GM21576 (cell line): ENCODE measurements at regions not wholly inside any gene's neighbourhood (a gene's known extent, or its start where the extent isn't known, plus 50 kb on each side); places are given as distances from the start of the nearest gene placed in this dataset.

Experiments
- ATAC-seq: cut with Tn5 transposase; IDR thresholded peaks from one replicate; pipeline ENCODE4 v1.9.1; 2021; ENCODE audit warnings: mild to moderate bottlenecking, moderate library complexity; ENCODE audit not compliant: unreplicated experiment

- ATAC-seq = no peak
These were observed 110.6 kb upstream of the ATP1A1 start for GRCh38 chr1:116262207-116262994.

GRCh38 chr1:116262995-116263385, 110.1 kb upstream of the ATP1A1 start:
- no peak for ATAC-seq

- no peak for ATAC-seq
These were observed 106.8 kb upstream of the ATP1A1 start for GRCh38 chr1:116265931-116266863.

DNA sequence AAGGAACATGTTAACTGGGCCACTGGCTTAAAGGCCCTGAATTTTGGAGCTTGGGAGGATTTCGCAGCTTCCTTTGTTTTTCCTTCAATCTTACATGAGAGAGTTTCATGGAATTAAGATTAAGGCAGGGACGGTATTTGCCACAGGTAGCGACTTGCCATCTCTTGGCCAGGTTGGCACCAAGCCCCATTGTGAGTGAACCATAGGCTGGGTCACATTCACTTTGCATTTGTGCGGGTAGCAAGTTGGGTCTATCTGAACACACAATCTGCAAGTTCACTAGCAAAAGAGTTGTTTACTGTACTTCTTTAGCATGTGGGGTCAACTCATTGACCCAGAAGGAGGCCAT, 106.2 kb upstream of the ATP1A1 start:
- ATAC-seq = no peak

DNA sequence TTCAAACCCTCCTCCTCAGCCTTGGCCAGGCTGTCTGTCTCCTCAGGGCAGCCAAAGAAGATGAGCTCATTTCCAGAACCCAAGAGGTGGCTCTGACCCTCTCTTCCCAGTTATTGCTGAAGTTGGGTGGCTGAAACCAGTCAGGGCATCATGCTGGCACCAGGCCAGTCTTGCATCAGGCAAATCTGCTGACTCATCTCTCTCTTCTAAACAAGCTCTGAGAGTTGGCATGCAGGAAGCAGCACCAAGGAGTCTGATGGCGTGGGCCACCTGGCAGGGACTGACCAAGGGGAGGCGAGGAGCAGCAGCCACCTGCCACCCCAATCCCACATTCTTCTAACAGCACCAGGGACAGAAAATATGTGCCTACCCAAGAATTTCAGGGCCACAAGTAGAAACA, 104.8 kb upstream of the ATP1A1 start:
- ATAC-seq = no peak

DNA sequence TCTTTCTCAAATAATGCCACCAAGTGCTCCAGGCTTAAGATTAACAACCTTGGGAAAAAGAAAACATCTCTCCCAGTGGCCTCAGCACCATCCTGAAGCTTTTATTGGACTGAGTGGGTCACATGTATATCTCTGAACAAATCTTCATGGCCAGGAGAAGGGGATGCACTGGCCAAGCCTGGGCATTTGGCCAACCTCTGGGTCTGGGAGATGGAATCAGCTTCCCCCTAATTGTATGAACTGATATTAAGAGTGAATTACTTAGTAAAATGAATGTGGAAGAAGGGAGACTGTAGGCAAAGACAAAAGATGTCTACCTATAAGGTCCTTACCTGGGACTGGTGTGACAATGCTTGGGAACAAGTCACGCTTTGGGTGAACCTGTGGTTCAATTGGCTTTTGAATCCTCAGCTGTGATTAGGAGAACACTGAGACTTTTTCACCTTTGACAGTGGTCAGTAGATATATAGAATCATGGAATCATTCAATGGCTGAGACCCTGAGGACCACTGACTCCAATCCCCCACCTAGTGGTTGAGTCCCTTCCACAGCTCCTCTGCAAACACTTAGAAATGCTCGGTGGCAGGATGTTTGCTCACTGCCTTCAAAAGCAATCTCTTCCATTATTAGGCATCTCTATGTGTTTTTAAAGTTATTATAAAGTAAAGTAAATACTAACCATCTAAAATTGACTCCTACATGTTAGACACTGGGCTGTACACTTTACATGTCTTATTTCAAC, 102.6 kb upstream of the ATP1A1 start:
- ATAC-seq = no peak

DNA sequence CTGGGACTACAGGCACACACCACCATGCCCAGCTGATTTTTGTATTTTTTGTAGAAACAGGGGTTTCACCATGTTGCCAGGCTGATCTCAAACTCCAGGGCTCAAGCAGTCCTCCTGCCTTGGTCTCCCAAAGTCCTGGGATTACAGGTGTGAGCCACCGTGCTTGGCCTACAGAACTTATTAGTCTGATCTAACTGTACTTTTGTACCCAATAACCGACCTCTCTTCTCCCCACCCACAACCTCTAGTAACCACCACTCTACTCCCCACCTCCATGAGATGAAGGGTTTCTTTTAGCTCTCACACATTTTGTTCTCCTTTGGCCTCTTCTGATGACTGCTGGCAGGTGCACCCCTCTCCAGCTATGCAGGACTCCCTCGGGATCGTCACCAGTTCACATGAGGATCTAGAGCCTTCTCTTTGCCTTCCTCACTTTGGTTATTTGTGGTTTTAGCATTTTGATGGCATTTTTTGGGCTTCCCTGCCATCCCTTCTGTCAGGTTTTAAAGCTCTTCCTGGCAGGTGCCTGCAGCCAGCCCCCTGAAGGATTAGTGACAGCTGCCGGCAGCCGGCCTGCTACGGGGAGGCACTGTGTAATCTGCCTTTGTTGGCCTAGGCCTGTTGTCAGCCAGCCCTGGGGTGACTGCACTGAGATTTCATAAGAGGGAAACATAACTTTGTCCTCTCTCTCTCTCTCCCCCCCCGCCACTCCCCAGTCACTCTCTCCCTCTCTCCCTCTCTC, 99.8 kb upstream of the ATP1A1 start:
- ATAC-seq = no peak

DNA sequence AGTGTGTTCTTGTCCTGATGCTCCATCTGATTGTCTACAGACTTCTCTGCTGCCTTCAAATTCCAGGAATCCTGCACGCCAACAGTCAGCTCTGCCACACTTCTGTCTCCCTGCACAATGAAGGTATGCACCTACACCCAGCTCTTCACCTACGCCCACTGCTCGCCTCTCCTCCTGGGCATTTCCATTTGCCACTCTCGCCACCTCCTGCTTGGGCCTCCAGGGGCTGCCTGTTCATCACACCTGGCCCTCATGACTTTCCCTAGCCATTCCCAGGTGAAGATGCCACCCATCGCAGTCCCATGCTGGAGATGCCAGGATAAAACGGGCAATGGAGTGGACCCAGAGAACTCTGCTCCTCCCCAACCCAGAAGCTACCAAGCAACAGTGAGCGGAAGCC, 96.5 kb upstream of the ATP1A1 start:
- no peak for ATAC-seq

DNA sequence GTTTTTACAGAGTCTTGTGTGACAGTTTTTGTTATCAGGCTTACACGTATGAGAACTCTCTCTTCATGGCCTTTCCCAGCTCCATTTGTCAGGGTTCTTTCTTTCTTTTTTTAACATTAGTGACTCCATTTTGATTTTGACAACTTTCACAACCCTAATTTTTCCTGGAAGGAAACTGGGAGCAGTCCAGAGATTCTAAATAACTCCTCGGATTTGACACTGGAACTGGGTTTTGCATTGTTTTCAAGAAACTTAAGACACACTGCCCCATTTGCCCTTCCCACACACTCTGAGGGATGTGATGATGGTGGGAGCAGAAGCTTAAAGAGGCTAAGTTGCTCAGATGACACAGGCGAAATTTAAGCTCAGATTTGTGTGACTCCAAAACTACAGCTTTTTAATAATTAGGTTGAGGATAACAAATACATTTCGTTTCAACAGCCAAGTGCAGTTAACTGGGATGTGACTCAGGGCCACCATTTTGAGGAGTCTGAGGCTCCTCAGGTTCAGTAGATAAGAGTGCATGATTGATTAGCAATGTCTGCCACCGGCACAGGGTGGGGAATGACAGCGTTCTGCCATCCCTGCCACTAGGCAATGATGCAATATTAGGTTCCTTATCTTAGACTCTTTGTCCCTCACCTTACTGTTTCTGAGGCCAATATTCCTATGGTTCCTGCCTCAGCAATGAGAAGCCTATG, 95.1 kb upstream of the ATP1A1 start:
- no peak for ATAC-seq

DNA sequence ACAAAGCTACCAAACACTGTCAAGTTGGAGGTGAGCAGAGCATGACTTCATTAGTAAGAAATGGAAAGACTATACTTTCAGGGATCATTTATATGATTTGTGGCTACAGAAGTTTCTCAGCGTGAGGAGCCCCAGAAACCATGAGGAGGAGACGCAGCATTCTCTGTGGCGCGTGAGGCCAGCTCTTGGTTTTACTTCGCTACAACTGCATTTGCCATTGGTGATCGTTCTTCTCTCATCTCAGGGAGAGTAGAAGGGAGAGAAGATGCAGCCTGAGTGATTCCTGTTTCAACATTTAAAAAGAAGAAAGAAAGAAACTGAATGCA, 94.5 kb upstream of the ATP1A1 start:
- no peak for ATAC-seq

GRCh38 chr1:116279715-116280114, 93.3 kb upstream of the ATP1A1 start:
- no peak for ATAC-seq

- no peak for ATAC-seq
These were observed 88.1 kb upstream of the ATP1A1 start for GRCh38 chr1:116284819-116285390.

DNA sequence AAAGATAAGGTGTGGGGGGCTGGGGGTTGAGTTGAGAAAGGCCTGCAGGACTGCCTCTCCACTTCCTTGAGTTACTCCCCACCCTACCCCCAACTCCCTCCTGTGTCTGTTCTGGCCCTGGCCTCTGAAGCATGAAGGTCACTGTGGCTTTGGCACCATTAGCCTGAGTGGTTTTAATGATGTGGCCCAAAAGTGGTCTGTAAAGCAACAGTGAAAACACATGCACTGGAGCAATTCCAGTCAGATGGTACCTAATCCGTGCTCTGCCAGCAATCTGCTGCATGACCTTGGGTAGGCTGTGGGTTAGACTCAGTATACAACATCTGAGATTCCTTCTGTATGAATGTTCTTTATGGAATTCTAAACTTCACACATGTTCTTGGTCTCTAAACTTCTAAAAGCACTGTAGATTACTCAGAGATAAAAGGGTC, 86.5 kb upstream of the ATP1A1 start:
- no peak for ATAC-seq

DNA sequence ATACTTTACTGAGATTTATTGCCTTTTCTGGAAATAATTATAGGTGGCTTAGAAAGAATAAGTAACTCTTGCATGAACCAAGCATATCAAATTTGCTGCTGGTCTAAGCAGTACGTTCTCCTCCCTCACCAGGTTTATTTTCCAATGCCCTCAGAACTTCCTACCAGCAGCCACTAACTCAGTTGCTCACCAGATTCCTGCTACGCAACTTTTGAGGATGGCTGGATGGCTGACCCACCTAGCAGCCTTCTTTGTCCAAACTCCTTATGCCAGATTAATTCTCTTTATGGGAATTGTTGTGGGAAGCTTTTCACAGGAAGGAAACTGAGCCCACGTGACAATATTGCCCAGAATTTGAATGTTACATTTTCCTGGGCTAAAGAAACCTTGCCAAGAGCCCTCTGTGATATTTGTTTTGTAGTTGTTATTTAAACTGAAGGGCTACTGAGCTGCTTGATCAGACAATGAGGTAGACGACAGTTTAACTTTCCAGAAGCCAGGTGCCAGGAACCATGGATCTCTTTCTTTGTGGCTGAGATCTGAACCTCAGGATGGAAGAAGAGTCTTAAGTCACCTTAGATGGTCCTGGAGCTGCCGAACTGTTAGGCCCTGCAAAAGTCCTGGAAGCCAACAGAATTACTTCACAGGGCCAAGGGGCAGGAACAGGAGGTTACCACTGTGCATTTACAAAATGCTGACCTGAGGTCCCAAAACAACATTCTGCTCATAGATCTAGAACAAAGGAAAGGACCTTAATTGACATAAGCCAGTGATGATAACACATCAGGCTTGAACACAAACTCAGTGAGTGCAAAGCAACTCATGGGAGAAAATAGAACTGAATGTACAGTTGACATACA, 85.5 kb upstream of the ATP1A1 start:
- ATAC-seq = no peak

GRCh38 chr1:116288201-116288598, 84.8 kb upstream of the ATP1A1 start:
- ATAC-seq = peak; percentile 96

- no peak for ATAC-seq
These were observed 83.9 kb upstream of the ATP1A1 start for GRCh38 chr1:116289193-116289592.

DNA sequence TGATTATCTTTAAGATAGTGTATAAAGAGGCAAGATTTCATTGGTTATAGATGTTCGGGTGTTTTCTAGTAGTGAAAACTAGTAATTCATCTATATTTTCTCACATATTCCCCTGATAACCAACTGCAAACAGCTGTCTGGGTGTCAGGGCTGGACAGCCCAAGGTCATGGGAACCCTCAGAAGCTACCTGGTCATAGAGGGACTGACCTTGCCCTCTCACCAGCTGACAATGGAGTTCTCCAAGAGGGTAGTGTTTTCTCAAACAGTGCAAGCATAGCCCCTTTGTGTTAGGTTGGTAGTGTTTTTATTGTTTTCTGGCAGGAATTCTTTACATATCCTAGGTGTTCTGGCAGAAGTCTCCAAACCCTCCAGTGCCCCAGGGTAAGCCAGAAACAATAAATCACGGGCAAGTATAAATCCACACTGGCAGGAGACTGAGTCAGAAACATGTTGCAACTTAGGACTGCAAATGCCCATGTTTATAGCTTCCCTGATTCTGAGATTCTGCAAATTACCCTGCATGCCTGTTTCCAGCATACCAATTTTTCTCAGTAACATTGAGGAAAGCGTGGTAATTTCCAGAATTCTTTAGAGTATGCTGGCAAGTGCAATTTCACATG, 82.8 kb upstream of the ATP1A1 start:
- ATAC-seq = no peak

DNA sequence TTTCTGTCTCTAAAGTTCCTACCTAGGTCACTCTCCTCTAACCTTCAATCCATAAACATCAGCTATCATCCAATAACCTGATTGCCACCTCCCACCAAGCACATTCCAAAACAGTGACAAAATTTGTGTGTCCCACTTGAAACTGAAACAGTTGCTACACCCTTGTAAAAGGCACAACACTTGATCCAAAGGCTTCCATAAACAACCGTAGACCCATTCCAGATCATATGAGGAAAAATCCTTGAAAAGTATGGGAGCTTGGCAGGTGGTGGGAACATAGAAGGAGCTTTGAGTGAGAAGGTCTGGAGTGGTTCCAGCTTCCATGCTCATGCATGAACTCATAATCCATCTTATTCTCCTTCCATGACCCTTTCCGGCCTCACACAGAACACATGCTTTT, 82.0 kb upstream of the ATP1A1 start:
- ATAC-seq = no peak
